Upper lobe of left lung (tissue), 6 donors: ENCODE measurements at regions not wholly inside any gene's neighbourhood (a gene's known extent, or its start where the extent isn't known, plus 50 kb on each side); places are given as distances from the start of the nearest gene placed in this dataset.

Experiments
- ATAC-seq, 2 donors: fragments of 200-7000 bp; cut with Tn5 transposase; one replicate each; pipeline ENCODE4 v1.9.1; 2022; ENCODE audit warnings: mild to moderate bottlenecking in 2 of 2, moderate library complexity in 2 of 2; ENCODE audit not compliant: low FRiP score in 2 of 2
- DNase-seq, 2 donors: peaks; one replicate each; pipeline ENCODE4 v3.0.0-alpha.2; 2019 to 2020
- H3K27ac ChIP-seq, 4 donors: fragments of 200-600 bp; sonication (generic); one replicate each; pipeline ENCODE4 v1.5.1; 2016 to 2019
- H3K27me3 ChIP-seq, 4 donors: fragments of 200-600 bp; sonication (generic); one replicate each; pipeline ENCODE4 v1.5.1; 2017 to 2019
- H3K36me3 ChIP-seq, 4 donors: fragments of 200-600 bp; sonication (generic); one replicate each; pipeline ENCODE4 v1.5.1; 2016 to 2019
- H3K4me1 ChIP-seq, 4 donors: fragments of 200-600 bp; sonication (generic); one replicate each; pipeline ENCODE4 v1.5.1; 2018 to 2019
- H3K4me3 ChIP-seq, 4 donors: fragments of 200-600 bp; sonication (generic); one replicate each; pipeline ENCODE4 v1.5.1; 2017 to 2019; ENCODE audit warnings: mild to moderate bottlenecking in 2 of 4, moderate library complexity in 1 of 4
- H3K9me3 ChIP-seq, 4 donors: fragments of 200-600 bp; sonication (generic); one replicate each; pipeline ENCODE4 v1.5.1; 2018 to 2019
- EP300 ChIP-seq, 4 donors: sonication (generic); formaldehyde crosslinking; IDR thresholded peaks; one replicate each; pipeline ENCODE4 v1.5.1; 2017; ENCODE audit warnings: antibody characterized with exemption in 4 of 4, control low read depth in 2 of 4
- POLR2A ChIP-seq, 4 donors: fragments of 450-650 bp; IDR thresholded peaks; one replicate each; pipeline ENCODE4 v1.5.1; 2016 to 2017; ENCODE audit warnings: antibody characterized with exemption in 4 of 4, mild to moderate bottlenecking in 2 of 4
- POLR2AphosphoS5 ChIP-seq, 2 donors: sonication (generic); formaldehyde crosslinking; IDR thresholded peaks; one replicate each; pipeline ENCODE4 v1.5.1; 2017; ENCODE audit warnings: antibody characterized with exemption in 2 of 2
- WGBS, 2 donors: methylation state at CpG; one replicate each; pipeline ENCODE4 v1.1.5; 2017 to 2018; 5-methylcytosine and 5-hydroxymethylcytosine counted together
- TF ChIP-seq, protein P1 (sequence below), 6 experiments: fragments of 450-650 bp in 4 of 6; fragments of 200-600 bp in 2 of 6; sonication (generic) in 2 of 6; IDR thresholded peaks; one replicate each; pipeline ENCODE4 v1.5.1; 2016 to 2019; ENCODE audit warnings: antibody characterized with exemption in 6 of 6
- donor health status: DM: no; HTN: no; CAD: no; lungs with moderate emphysema.
- donor health status: DM: no; HTN: yes; CAD: no; lungs with severe emphysema.

DNA sequence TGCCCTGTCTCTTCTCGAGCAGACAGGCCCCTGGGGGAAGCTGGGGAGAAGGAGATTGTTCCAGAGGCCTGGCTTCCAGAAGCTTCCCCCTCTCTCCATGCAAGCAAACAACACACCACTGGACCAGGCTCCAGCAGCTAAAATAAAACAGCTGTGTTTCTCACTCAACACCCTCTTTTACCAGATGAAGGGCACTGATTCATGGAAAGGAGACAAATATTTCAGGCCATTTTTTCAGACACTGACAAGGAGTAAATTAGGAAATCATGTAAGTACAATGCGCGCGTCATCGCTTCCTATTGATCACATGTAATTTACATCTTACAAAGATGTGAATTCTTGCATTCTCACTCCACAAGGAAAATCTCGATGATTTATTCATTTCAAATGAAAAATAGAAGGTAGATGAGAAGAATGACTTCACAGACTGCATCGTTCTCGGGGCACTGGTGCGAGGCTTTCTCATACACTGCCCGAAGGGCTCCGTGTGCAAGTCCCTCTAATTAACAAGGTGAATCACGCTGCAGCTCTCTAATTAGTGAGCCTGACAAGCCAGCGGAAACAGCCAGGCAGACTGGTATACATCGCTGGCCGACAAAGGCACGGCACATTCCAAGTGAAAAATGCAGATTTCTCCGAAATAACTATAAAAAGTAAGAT, 153.6 kb downstream of the KCTD15 start:
- Histone ChIP-seq H3K27me3 (no peaks in the 10 kb centered on the region), H3K4me1 (no peaks in the 10 kb centered on the region), H3K36me3 (no peaks in the 10 kb centered on the region), H3K4me3 (no peak overlapping the region), H3K27ac (no peak overlapping the region), H3K9me3 (no peaks in the 10 kb centered on the region)
- 79 to 83% methylated on average over 17 of the region's 17 CpGs for WGBS, 2 donors
- TF ChIP-seq EP300 (IDR thresholded peaks at IDR 0.05) (no peak), POLR2AphosphoS5 (IDR thresholded peaks at IDR 0.05) (no peak), POLR2A (IDR thresholded peaks at IDR 0.05) (no peak)
- TF ChIP-seq, protein P1, sequence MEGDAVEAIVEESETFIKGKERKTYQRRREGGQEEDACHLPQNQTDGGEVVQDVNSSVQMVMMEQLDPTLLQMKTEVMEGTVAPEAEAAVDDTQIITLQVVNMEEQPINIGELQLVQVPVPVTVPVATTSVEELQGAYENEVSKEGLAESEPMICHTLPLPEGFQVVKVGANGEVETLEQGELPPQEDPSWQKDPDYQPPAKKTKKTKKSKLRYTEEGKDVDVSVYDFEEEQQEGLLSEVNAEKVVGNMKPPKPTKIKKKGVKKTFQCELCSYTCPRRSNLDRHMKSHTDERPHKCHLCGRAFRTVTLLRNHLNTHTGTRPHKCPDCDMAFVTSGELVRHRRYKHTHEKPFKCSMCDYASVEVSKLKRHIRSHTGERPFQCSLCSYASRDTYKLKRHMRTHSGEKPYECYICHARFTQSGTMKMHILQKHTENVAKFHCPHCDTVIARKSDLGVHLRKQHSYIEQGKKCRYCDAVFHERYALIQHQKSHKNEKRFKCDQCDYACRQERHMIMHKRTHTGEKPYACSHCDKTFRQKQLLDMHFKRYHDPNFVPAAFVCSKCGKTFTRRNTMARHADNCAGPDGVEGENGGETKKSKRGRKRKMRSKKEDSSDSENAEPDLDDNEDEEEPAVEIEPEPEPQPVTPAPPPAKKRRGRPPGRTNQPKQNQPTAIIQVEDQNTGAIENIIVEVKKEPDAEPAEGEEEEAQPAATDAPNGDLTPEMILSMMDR (IDR thresholded peaks at IDR 0.05) = no peak
- DNase-seq (no peak), ATAC-seq (no peak)

DNA sequence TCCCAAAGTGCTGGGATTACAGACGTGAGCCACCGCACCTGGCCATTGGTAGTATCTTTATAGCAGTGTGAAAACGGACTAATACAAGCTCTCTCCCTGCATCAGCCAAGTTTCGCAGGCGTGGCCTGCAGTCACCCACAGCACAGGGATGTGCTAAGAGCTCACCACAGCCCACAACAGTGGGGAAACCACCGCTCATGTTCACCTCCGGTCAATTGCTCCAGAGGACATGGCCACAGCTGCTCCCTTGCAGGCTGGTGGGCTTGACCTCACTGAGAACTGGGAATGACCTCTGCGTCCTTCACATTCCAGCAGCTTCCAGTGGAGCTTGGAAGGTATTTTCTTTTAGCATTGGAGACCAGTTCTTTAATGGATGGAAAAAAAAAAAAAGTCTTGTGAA, 156.4 kb downstream of the KCTD15 start:
- Histone ChIP-seq H3K27ac (no peak overlapping the region), H3K36me3 (no peaks in the 10 kb centered on the region), H3K27me3 (no peaks in the 10 kb centered on the region), H3K4me1 (no peaks in the 10 kb centered on the region), H3K4me3 (no peak overlapping the region), H3K9me3 (no peaks in the 10 kb centered on the region)
- WGBS, 2 donors = 74 to 89% methylated on average over 8 of the region's 8 CpGs
- DNase-seq = no peak
- TF ChIP-seq, protein P1 (IDR thresholded peaks at IDR 0.05) = no peak
- TF ChIP-seq POLR2A (IDR thresholded peaks at IDR 0.05) = no peak
- no peak for TF ChIP-seq POLR2AphosphoS5 (IDR thresholded peaks at IDR 0.05)
- TF ChIP-seq EP300 (IDR thresholded peaks at IDR 0.05) = no peak
- no peak for ATAC-seq

DNA sequence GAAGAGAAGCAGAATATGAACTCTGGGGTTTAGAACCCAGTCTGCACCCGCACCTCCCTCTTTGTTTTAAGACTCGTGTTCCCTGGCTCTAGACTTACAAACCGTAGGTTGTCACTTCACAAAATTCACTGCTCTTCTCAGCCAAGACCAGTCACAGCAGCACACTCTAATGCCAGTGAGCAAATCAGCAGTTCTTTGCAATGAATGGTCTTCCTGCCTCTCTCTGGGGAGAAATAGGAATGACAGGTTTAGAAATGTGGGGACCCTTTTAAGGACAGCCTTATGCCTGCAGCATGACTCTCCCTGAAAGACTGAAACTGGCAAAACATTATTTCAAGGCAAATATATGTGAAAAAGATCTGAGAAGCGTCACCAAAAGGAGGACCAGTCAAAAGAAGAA, 156.9 kb downstream of the KCTD15 start:
- Histone ChIP-seq H3K27ac (no peak overlapping the region), H3K9me3 (no peaks in the 10 kb centered on the region), H3K4me1 (no peaks in the 10 kb centered on the region), H3K4me3 (no peak overlapping the region), H3K27me3 (no peaks in the 10 kb centered on the region), H3K36me3 (no peaks in the 10 kb centered on the region)
- DNase-seq (no peak), ATAC-seq (no peak)
- TF ChIP-seq POLR2A (IDR thresholded peaks at IDR 0.05) (no peak), POLR2AphosphoS5 (IDR thresholded peaks at IDR 0.05) (no peak), EP300 (IDR thresholded peaks at IDR 0.05) (no peak)
- TF ChIP-seq, protein P1 (IDR thresholded peaks at IDR 0.05) = peak in 2 of 6 experiments; percentile 31 to 49
- 46 to 52% methylated on average over 4 of the region's 4 CpGs for WGBS, 2 donors

DNA sequence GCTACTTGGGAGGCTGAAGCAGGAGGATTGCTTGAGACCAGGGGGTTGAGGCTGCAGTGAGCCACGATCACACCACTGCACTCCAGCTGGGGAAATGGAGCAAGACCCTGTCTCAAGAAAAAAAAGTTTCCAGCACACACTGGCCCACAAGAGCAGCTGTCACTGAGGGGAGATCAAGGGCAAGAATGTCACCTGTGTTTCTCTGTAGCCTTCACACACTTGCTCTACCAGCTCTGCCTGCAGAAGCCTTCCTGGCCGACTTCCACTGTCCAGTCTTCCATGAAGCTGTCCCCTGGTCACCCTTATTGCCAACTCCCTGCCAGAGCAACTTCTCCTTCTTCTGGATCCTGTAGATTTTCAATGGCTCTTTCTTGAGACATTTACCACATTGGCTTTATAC, 158.0 kb downstream of the KCTD15 start:
- ATAC-seq = no peak
- Histone ChIP-seq H3K4me1 (no peaks in the 10 kb centered on the region), H3K27me3 (no peaks in the 10 kb centered on the region), H3K9me3 (no peaks in the 10 kb centered on the region), H3K27ac (no peak overlapping the region), H3K4me3 (no peak overlapping the region), H3K36me3 (no peaks in the 10 kb centered on the region)
- WGBS, 2 donors = 76 to 79% methylated on average over 2 of the region's 2 CpGs
- TF ChIP-seq POLR2AphosphoS5 (IDR thresholded peaks at IDR 0.05) = no peak
- TF ChIP-seq, protein P1 (IDR thresholded peaks at IDR 0.05) = no peak
- TF ChIP-seq EP300 (IDR thresholded peaks at IDR 0.05) = no peak
- no peak for TF ChIP-seq POLR2A (IDR thresholded peaks at IDR 0.05)
- no peak for DNase-seq

DNA sequence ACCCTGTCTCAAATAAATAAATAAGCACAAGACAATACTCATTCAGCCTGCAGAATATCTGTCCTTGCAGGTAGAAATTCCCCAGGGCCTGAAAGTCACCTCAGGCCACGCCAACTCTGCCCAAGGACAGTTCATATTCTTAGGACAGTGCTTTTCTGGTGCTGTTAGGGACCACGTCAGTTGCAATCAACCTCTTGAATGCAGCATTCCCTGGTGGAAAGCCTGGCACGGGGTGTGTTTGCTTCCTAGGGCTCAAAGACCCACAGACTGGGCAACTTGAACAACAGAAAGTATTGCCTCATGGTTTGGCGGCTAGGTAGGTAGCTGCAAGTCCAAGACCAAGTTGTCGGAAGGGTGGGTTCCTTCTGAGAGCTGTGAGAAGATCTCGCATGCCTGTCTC, 160.3 kb downstream of the KCTD15 start:
- H3K27ac ChIP-seq = no peak overlapping the region
- ATAC-seq (no peak), DNase-seq (no peak)
- no peaks in the 10 kb centered on the region for H3K27me3 ChIP-seq
- TF ChIP-seq EP300 (IDR thresholded peaks at IDR 0.05) (no peak), POLR2A (IDR thresholded peaks at IDR 0.05) (no peak), POLR2AphosphoS5 (IDR thresholded peaks at IDR 0.05) (no peak)
- TF ChIP-seq, protein P1 (IDR thresholded peaks at IDR 0.05) = no peak
- H3K4me1 ChIP-seq = no peaks in the 10 kb centered on the region
- 83 to 90% methylated on average over 5 to 6 of the region's 6 CpGs for WGBS, 2 donors
- no peak overlapping the region for H3K4me3 ChIP-seq
- H3K36me3 ChIP-seq = no peaks in the 10 kb centered on the region
- no peaks in the 10 kb centered on the region for H3K9me3 ChIP-seq
